Keratinocyte (primary cell): ENCODE measurements at regions not wholly inside any gene's neighbourhood (a gene's known extent, or its start where the extent isn't known, plus 50 kb on each side); places are given as distances from the start of the nearest gene placed in this dataset.

Experiments
- DNase-seq: peaks from one replicate; pipeline ENCODE4 v3.0.0-alpha.2; 2011; ENCODE audit warnings: low read depth, missing footprints, low spot score
- FAIRE-seq: peaks from 2 replicates; lab custom pipeline; 2011; peaks lifted over from hg19 to GRCh38; lab: Jason Lieb, UNC
- H2AFZ ChIP-seq: 2 replicates; pipeline ENCODE4 v1.6.0; 2012; ENCODE audit warnings: low read length, control low read depth, inconsistent platforms; ENCODE audit not compliant: control insufficient read depth
- H3K27ac ChIP-seq: 2 replicates; pipeline ENCODE4 v1.5.1; 2011; ENCODE audit warnings: low read length; ENCODE audit not compliant: control insufficient read depth, insufficient read depth
- H3K27me3 ChIP-seq: 3 replicates; pipeline ENCODE4 v1.6.0; 2011; ENCODE audit warnings: low read length; ENCODE audit not compliant: control insufficient read depth, insufficient read depth; ENCODE audit errors: extremely low read depth
- H3K36me3 ChIP-seq, 2 experiments: 2 replicates in 1 of 2; 3 replicates in 1 of 2; pipeline ENCODE4 v1.5.1; 2011; ENCODE audit warnings: low read length in 2 of 2, mild to moderate bottlenecking in 1 of 2; ENCODE audit not compliant: control insufficient read depth in 2 of 2, insufficient read depth in 2 of 2; ENCODE audit errors: extremely low read depth in 1 of 2
- H3K4me1 ChIP-seq: 3 replicates; pipeline ENCODE4 v1.5.1; 2011; ENCODE audit warnings: low read length; ENCODE audit not compliant: control insufficient read depth, insufficient read depth; ENCODE audit errors: extremely low read depth
- H3K4me2 ChIP-seq: 3 replicates; pipeline ENCODE4 v1.6.0; 2011; ENCODE audit warnings: low read depth, low read length; ENCODE audit not compliant: control insufficient read depth, insufficient read depth; ENCODE audit errors: extremely low read depth
- H3K4me3 ChIP-seq, 3 experiments: fragments of 200-600 bp in 1 of 3; sonication (generic) in 1 of 3; 2 replicates in 2 of 3; 3 replicates in 1 of 3; pipeline ENCODE4 v1.5.1; 2011 to 2016; ENCODE audit warnings: low read length in 3 of 3, mild to moderate bottlenecking in 3 of 3, control low read depth in 2 of 3, inconsistent platforms in 1 of 3, low read depth in 1 of 3, mixed read lengths in 1 of 3, mixed run types in 1 of 3, moderate library complexity in 1 of 3; ENCODE audit not compliant: control insufficient read depth in 2 of 3, insufficient read depth in 2 of 3; ENCODE audit errors: extremely low read depth in 1 of 3
- H3K79me2 ChIP-seq: 2 replicates; pipeline ENCODE4 v1.6.0; 2012; ENCODE audit warnings: low read length; ENCODE audit not compliant: control insufficient read depth, insufficient read depth
- H3K9ac ChIP-seq: 3 replicates; pipeline ENCODE4 v1.6.0; 2011; ENCODE audit warnings: low read length; ENCODE audit not compliant: control insufficient read depth, insufficient read depth; ENCODE audit errors: extremely low read depth
- H3K9me1 ChIP-seq: 3 replicates; pipeline ENCODE4 v1.6.0; 2011; ENCODE audit warnings: low read length; ENCODE audit not compliant: control insufficient read depth, insufficient read depth; ENCODE audit errors: extremely low read depth
- H3K9me3 ChIP-seq: 2 replicates; pipeline ENCODE4 v1.5.1; 2012; ENCODE audit warnings: low read depth, low read length; ENCODE audit not compliant: control insufficient read depth
- H4K20me1 ChIP-seq: 3 replicates; pipeline ENCODE4 v1.6.0; 2011; ENCODE audit warnings: low read length; ENCODE audit not compliant: control insufficient read depth, insufficient read depth; ENCODE audit errors: extremely low read depth
- CTCF ChIP-seq, 3 experiments: IDR thresholded peaks in 1 of 3; conservative IDR thresholded peaks in 1 of 3; optimal IDR thresholded peaks in 1 of 3; 2 replicates in 2 of 3; 3 replicates in 1 of 3; pipeline versions ENCODE3 to v1.5.1; 2011; ENCODE audit warnings: low read length in 3 of 3, mild to moderate bottlenecking in 3 of 3, moderate library complexity in 2 of 3, control low read depth in 1 of 3, inconsistent platforms in 1 of 3; ENCODE audit not compliant: insufficient read depth in 2 of 3; ENCODE audit errors: extremely low read depth in 1 of 3
- EZH2 ChIP-seq: IDR thresholded peaks from one replicate; pipeline ENCODE4 v1.6.1; 2012; ENCODE audit warnings: inconsistent platforms, mild to moderate bottlenecking, low read length, moderate library complexity
- dilution Hi-C: fragments of 300-500 bp; cut with MboI; formaldehyde crosslinking; loops from one replicate; pipeline ENCODE4 v1.7.0; 2020; ENCODE audit warnings: low sequenced_read_pairs; ENCODE audit not compliant: extremely low pct_ligation_motif_present

DNA sequence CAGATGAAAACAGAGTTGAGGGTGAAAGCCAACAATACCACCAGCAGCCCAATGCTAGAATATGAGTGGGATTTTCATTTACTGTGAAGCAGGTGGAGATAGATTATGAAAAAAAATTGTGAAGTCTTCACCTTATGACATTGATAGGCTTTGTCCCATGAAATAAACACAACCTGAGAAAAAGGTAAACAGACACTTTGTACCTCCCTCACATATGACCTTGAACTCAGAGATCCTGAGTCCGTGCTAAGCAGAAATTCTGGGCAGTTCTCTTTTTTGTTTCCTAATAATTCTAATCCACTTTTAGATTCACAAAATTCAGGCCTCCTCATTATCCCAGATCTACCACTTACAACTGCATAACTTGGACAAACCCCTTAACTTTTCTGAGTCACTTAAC lies 127.3 kb upstream of the RORB start:
- Histone ChIP-seq H3K36me3 (no peaks in the 10 kb centered on the region), H4K20me1 (no peaks in the 10 kb centered on the region), H3K27ac (no peak overlapping the region), H3K4me3 (no peak overlapping the region), H2AFZ (no peak overlapping the region), H3K4me2 (no peak overlapping the region), H3K79me2 (no peaks in the 10 kb centered on the region), H3K27me3 (no peaks in the 10 kb centered on the region), H3K9ac (no peak overlapping the region), H3K9me3 (no peaks in the 10 kb centered on the region), H3K4me1 (no peaks in the 10 kb centered on the region), H3K9me1 (no peaks in the 10 kb centered on the region)
- TF ChIP-seq CTCF (optimal IDR thresholded peaks at IDR 0.05 in 1 of 3, IDR thresholded peaks at IDR 0.05 in 1 of 3, conservative IDR thresholded peaks at IDR 0.05 in 1 of 3; ENCODE audit: extremely low read depth in 1 of 3, insufficient read depth in 2 of 3, low read length in 3 of 3) (no peak), EZH2 (no peak)
- FAIRE-seq (no peak), DNase-seq (no peak)
- dilution Hi-C loops, result no loop called here

- FAIRE-seq, result no peak
- no peaks in the 10 kb centered on the region for H3K4me1 ChIP-seq
- no peak overlapping the region for H3K4me2 ChIP-seq
- H3K9ac ChIP-seq, result no peak overlapping the region
- no peaks in the 10 kb centered on the region for H3K27me3 ChIP-seq
- H3K79me2 ChIP-seq, result no peaks in the 10 kb centered on the region
- dilution Hi-C loops, result no loop called here
- no peaks in the 10 kb centered on the region for H3K36me3 ChIP-seq
- H3K9me1 ChIP-seq, result no peaks in the 10 kb centered on the region
- no peak for DNase-seq
- H3K9me3 ChIP-seq, result no peaks in the 10 kb centered on the region
- TF ChIP-seq EZH2 (no peak), CTCF (optimal IDR thresholded peaks at IDR 0.05 in 1 of 3, IDR thresholded peaks at IDR 0.05 in 1 of 3, conservative IDR thresholded peaks at IDR 0.05 in 1 of 3; ENCODE audit: extremely low read depth in 1 of 3, insufficient read depth in 2 of 3, low read length in 3 of 3) (no peak)
- no peak overlapping the region for H3K4me3 ChIP-seq
- H2AFZ ChIP-seq, result no peak overlapping the region
- H4K20me1 ChIP-seq, result no peaks in the 10 kb centered on the region
- H3K27ac ChIP-seq, result no peak overlapping the region
Measured at GRCh38 chr9:74373348-74373747, 123.8 kb upstream of the RORB start.
